ENCODE measurements at regions not wholly inside any gene's neighbourhood (a gene's known extent, or its start where the extent isn't known, plus 50 kb on each side); places are given as distances from the start of the nearest gene placed in this dataset.

- Histone ChIP-seq H3K36me3 (no peaks in the 10 kb centered on the region), H3K4me3 (no peak overlapping the region), H3K9me3 (no peaks in the 10 kb centered on the region), H3K4me1 (no peaks in the 10 kb centered on the region), H3K27ac (no peak overlapping the region), H3K27me3 (no peaks in the 10 kb centered on the region)
- DNase-seq = no peak
- intact Hi-C loops (cut with DNase I) = no loop called here
- no peak for TF ChIP-seq POLR2A (IDR thresholded peaks at IDR 0.05)
- no peak for TF ChIP-seq CTCF (IDR thresholded peaks at IDR 0.05)
- no peak for TF ChIP-seq EP300 (IDR thresholded peaks at IDR 0.05)
- no peak for TF ChIP-seq POLR2AphosphoS5 (IDR thresholded peaks at IDR 0.05)
- WGBS, 2 donors = 79 to 81% methylated on average over 17 of the region's 17 CpGs
Measured at GRCh38 chr5:2897276-2897961, 145.9 kb upstream of the IRX2 start.

- H3K27ac ChIP-seq = no peak overlapping the region
- H3K36me3 ChIP-seq = no peaks in the 10 kb centered on the region
- no peak for TF ChIP-seq CTCF (IDR thresholded peaks at IDR 0.05)
- no peak for TF ChIP-seq EP300 (IDR thresholded peaks at IDR 0.05)
- TF ChIP-seq POLR2AphosphoS5 (IDR thresholded peaks at IDR 0.05) = no peak
- TF ChIP-seq POLR2A (IDR thresholded peaks at IDR 0.05) = no peak
- H3K4me1 ChIP-seq = no peaks in the 10 kb centered on the region
- H3K4me3 ChIP-seq = no peak overlapping the region
- no peak for DNase-seq
- WGBS, 2 donors = 87 to 88% methylated on average over 29 of the region's 29 CpGs
- H3K27me3 ChIP-seq = no peaks in the 10 kb centered on the region
- intact Hi-C loops (cut with DNase I) = no loop called here
- H3K9me3 ChIP-seq = no peaks in the 10 kb centered on the region
Measured at GRCh38 chr5:2896371-2897275, 145.1 kb upstream of the IRX2 start.

GRCh38 chr5:2895876-2896275 is 144.4 kb upstream of the IRX2 start:
- no peak overlapping the region for H3K27ac ChIP-seq
- no peaks in the 10 kb centered on the region for H3K4me1 ChIP-seq
- no peaks in the 10 kb centered on the region for H3K36me3 ChIP-seq
- H3K9me3 ChIP-seq = no peaks in the 10 kb centered on the region
- intact Hi-C loops (cut with DNase I) = no loop called here
- 88% methylated on average over 6 of the region's 6 CpGs for WGBS, 2 donors
- no peaks in the 10 kb centered on the region for H3K27me3 ChIP-seq
- no peak overlapping the region for H3K4me3 ChIP-seq
- DNase-seq = no peak
- TF ChIP-seq EP300 (IDR thresholded peaks at IDR 0.05) (no peak), POLR2A (IDR thresholded peaks at IDR 0.05) (no peak), POLR2AphosphoS5 (IDR thresholded peaks at IDR 0.05) (no peak), CTCF (IDR thresholded peaks at IDR 0.05) (no peak)

GRCh38 chr5:2895196-2895595 is 143.7 kb upstream of the IRX2 start:
- H3K36me3 ChIP-seq = no peaks in the 10 kb centered on the region
- TF ChIP-seq EP300 (IDR thresholded peaks at IDR 0.05) = no peak
- TF ChIP-seq POLR2A (IDR thresholded peaks at IDR 0.05) = no peak
- no peak for TF ChIP-seq CTCF (IDR thresholded peaks at IDR 0.05)
- TF ChIP-seq POLR2AphosphoS5 (IDR thresholded peaks at IDR 0.05) = no peak
- no peaks in the 10 kb centered on the region for H3K4me1 ChIP-seq
- no peak overlapping the region for H3K27ac ChIP-seq
- intact Hi-C loops (cut with DNase I) = no loop called here
- no peak overlapping the region for H3K4me3 ChIP-seq
- 76 to 77% methylated on average over 9 of the region's 9 CpGs for WGBS, 2 donors
- no peaks in the 10 kb centered on the region for H3K9me3 ChIP-seq
- no peak for DNase-seq
- H3K27me3 ChIP-seq = no peaks in the 10 kb centered on the region

All from sigmoid colon (tissue), 6 donors.